ENCODE measurements at regions not wholly inside any gene's neighbourhood (a gene's known extent, or its start where the extent isn't known, plus 50 kb on each side); places are given as distances from the start of the nearest gene placed in this dataset.

- DNase-seq = no peak
- no peaks in the 10 kb centered on the region for H3K36me3 Mint-ChIP-seq (ENCODE audit: low read depth)
- H3K4me3 Mint-ChIP-seq = no peak overlapping the region
- H3K27ac Mint-ChIP-seq = no peak overlapping the region
- ChIA-PET CTCF (no interaction called here), POLR2A (no interaction called here)
- intact Hi-C loops (cut with micrococcal nuclease) = no loop called here
- no peaks in the 10 kb centered on the region for H3K27me3 Mint-ChIP-seq
- ATAC-seq = no peak
- no peaks in the 10 kb centered on the region for H3K4me1 Mint-ChIP-seq (ENCODE audit: low read depth)
- H3K9me3 Mint-ChIP-seq = no peaks in the 10 kb centered on the region
- no peak for TF ChIP-seq CTCF (IDR thresholded peaks at IDR 0.05)
Measured at GRCh38 chr16:79792664-79793351, 192.3 kb upstream of the MAF start.

- no peak overlapping the region for H3K27ac Mint-ChIP-seq
Measured at GRCh38 chr16:79792076-79792475, 191.5 kb upstream of the MAF start.

GRCh38 chr16:79790854-79791253, 190.3 kb upstream of the MAF start:
- no peak overlapping the region for H3K27ac Mint-ChIP-seq
- TF ChIP-seq CTCF (IDR thresholded peaks at IDR 0.05) = no peak
- H3K4me3 Mint-ChIP-seq = no peak overlapping the region
- ChIA-PET CTCF (no interaction called here), POLR2A (no interaction called here)
- H3K9me3 Mint-ChIP-seq = no peaks in the 10 kb centered on the region
- ATAC-seq (no peak), DNase-seq (no peak)
- no peaks in the 10 kb centered on the region for H3K27me3 Mint-ChIP-seq
- no peaks in the 10 kb centered on the region for H3K4me1 Mint-ChIP-seq (ENCODE audit: low read depth)
- H3K36me3 Mint-ChIP-seq (ENCODE audit: low read depth) = no peaks in the 10 kb centered on the region
- intact Hi-C loops (cut with micrococcal nuclease) = no loop called here

More at GRCh38 chr16:79792076-79792475, 191.5 kb upstream of the MAF start:
- no peak for DNase-seq
- no peak overlapping the region for H3K4me3 Mint-ChIP-seq
- no peaks in the 10 kb centered on the region for H3K9me3 Mint-ChIP-seq
- H3K4me1 Mint-ChIP-seq (ENCODE audit: low read depth) = no peaks in the 10 kb centered on the region
- no peaks in the 10 kb centered on the region for H3K36me3 Mint-ChIP-seq (ENCODE audit: low read depth)
- H3K27me3 Mint-ChIP-seq = no peaks in the 10 kb centered on the region
- ChIA-PET POLR2A (no interaction called here), CTCF (no interaction called here)
- intact Hi-C loops (cut with micrococcal nuclease) = no loop called here
- TF ChIP-seq CTCF (IDR thresholded peaks at IDR 0.05) = no peak
- no peak for ATAC-seq

GRCh38 chr16:79788949-79789348, 188.4 kb upstream of the MAF start:
- Mint-ChIP-seq H3K27me3 (no peaks in the 10 kb centered on the region), H3K4me1 (ENCODE audit: low read depth) (no peaks in the 10 kb centered on the region), H3K27ac (no peak overlapping the region), H3K9me3 (no peaks in the 10 kb centered on the region), H3K36me3 (ENCODE audit: low read depth) (no peaks in the 10 kb centered on the region), H3K4me3 (no peak overlapping the region)
- DNase-seq (no peak), ATAC-seq (no peak)
- TF ChIP-seq CTCF (IDR thresholded peaks at IDR 0.05) = no peak
- intact Hi-C loops (cut with micrococcal nuclease) = no loop called here
- POLR2A ChIA-PET = no interaction called here
- CTCF ChIA-PET = no interaction called here

GRCh38 chr16:79786389-79786788, 185.9 kb upstream of the MAF start:
- intact Hi-C loops (cut with micrococcal nuclease) = no loop called here
- Mint-ChIP-seq H3K27me3 (no peaks in the 10 kb centered on the region), H3K36me3 (ENCODE audit: low read depth) (no peaks in the 10 kb centered on the region), H3K4me1 (ENCODE audit: low read depth) (no peaks in the 10 kb centered on the region), H3K27ac (no peak overlapping the region), H3K9me3 (no peaks in the 10 kb centered on the region), H3K4me3 (no peak overlapping the region)
- CTCF ChIA-PET = no interaction called here
- no peak for DNase-seq
- ATAC-seq = no peak
- POLR2A ChIA-PET = no interaction called here
- no peak for TF ChIP-seq CTCF (IDR thresholded peaks at IDR 0.05)
